DOHH2 (cell line): ENCODE measurements at regions not wholly inside any gene's neighbourhood (a gene's known extent, or its start where the extent isn't known, plus 50 kb on each side); places are given as distances from the start of the nearest gene placed in this dataset.

ENCODE experiments used
- H3F3A ChIP-seq: fragments of 200-600 bp; sonication (generic), shearing (Covaris generic); 2 replicates; pipeline ENCODE4 v1.6.0; 2016; ENCODE audit warnings: antibody characterized with exemption, mild to moderate bottlenecking; ENCODE audit not compliant: control insufficient read depth, insufficient read depth
- H3K27ac ChIP-seq: fragments of 200-600 bp; sonication (generic); 2 replicates; pipeline ENCODE4 v1.5.1; 2014; ENCODE audit warnings: low read depth, mild to moderate bottlenecking, low read length, moderate library complexity
- H3K27me3 ChIP-seq: fragments of 200-600 bp; sonication (generic); 2 replicates; pipeline ENCODE4 v1.6.1; 2014; ENCODE audit warnings: mild to moderate bottlenecking, low read length, mixed read lengths; ENCODE audit not compliant: control insufficient read depth
- H3K36me3 ChIP-seq: fragments of 200-600 bp; sonication (generic); 2 replicates; pipeline ENCODE4 v1.6.1; 2014; ENCODE audit warnings: mild to moderate bottlenecking, low read length, moderate library complexity, mixed read lengths; ENCODE audit not compliant: control insufficient read depth
- H3K4me1 ChIP-seq: fragments of 200-600 bp; sonication (generic); 2 replicates; pipeline ENCODE4 v1.6.1; 2014; ENCODE audit warnings: mild to moderate bottlenecking, low read length, mixed read lengths; ENCODE audit not compliant: control insufficient read depth
- H3K4me2 ChIP-seq: fragments of 200-600 bp; sonication (generic); 2 replicates; pipeline ENCODE4 v1.6.0; 2014; ENCODE audit warnings: mild to moderate bottlenecking, low read length, moderate library complexity
- H3K4me3 ChIP-seq: fragments of 200-600 bp; sonication (generic); 2 replicates; pipeline ENCODE4 v1.5.1; 2014; ENCODE audit warnings: mild to moderate bottlenecking, low read length, mixed read lengths
- H3K79me2 ChIP-seq: fragments of 200-600 bp; sonication (generic); 2 replicates; pipeline ENCODE4 v1.6.1; 2014; ENCODE audit warnings: mild to moderate bottlenecking, low read length, mixed read lengths; ENCODE audit not compliant: control insufficient read depth
- H3K9me2 ChIP-seq: fragments of 200-600 bp; sonication (generic); replicated peaks from 2 replicates; pipeline ENCODE4 v1.6.1; 2014; ENCODE audit warnings: mild to moderate bottlenecking, low read length, mixed read lengths; ENCODE audit not compliant: control insufficient read depth
- H3K9me3 ChIP-seq: fragments of 200-600 bp; sonication (generic); 2 replicates; pipeline ENCODE4 v1.6.1; 2014; ENCODE audit warnings: antibody characterized with exemption, low read length, mixed read lengths; ENCODE audit not compliant: control insufficient read depth, insufficient read depth
- H4K20me1 ChIP-seq: fragments of 200-600 bp; sonication (generic); 2 replicates; pipeline ENCODE4 v1.6.0; 2014; ENCODE audit warnings: low read depth, mild to moderate bottlenecking, antibody characterized with exemption, low read length, moderate library complexity; ENCODE audit not compliant: control insufficient read depth, insufficient read depth
- CTCF ChIP-seq: fragments of 200-600 bp; sonication (generic); IDR thresholded peaks from one replicate; pipeline ENCODE4 v1.5.1; 2014; ENCODE audit warnings: antibody characterized with exemption, mild to moderate bottlenecking, low read depth, low read length; ENCODE audit not compliant: poor library complexity, severe bottlenecking
- EZH2phosphoT487 ChIP-seq: fragments of 200-600 bp; sonication (generic); IDR thresholded peaks from 2 replicates; pipeline ENCODE4 v1.6.1; 2017; ENCODE audit warnings: borderline replicate concordance, mild to moderate bottlenecking, antibody characterized with exemption, low read length, moderate library complexity, mixed read lengths

GRCh38 chr9:135366104-135366503 lies 113.5 kb upstream of the PPP1R26 start:
- H3K36me3 ChIP-seq = no peaks in the 10 kb centered on the region
- TF ChIP-seq CTCF (no peak), EZH2phosphoT487 (no peak)

GRCh38 chr9:135369412-135369990 lies 110.1 kb upstream of the PPP1R26 start:
- TF ChIP-seq CTCF (no peak), EZH2phosphoT487 (no peak)
- H3K9me3 ChIP-seq = no peaks in the 10 kb centered on the region
- H3F3A ChIP-seq = no peaks in the 10 kb centered on the region
- H3K36me3 ChIP-seq = no peaks in the 10 kb centered on the region
- H3K27ac ChIP-seq = no peak overlapping the region
- H4K20me1 ChIP-seq = no peaks in the 10 kb centered on the region
- no peaks in the 10 kb centered on the region for H3K79me2 ChIP-seq
- H3K27me3 ChIP-seq = no peaks in the 10 kb centered on the region
- H3K4me1 ChIP-seq = no peaks in the 10 kb centered on the region
- no peak overlapping the region for H3K4me2 ChIP-seq
- no peaks in the 10 kb centered on the region for H3K9me2 ChIP-seq
- H3K4me3 ChIP-seq = no peak overlapping the region

More at GRCh38 chr9:135366104-135366503, 113.5 kb upstream of the PPP1R26 start:
- Histone ChIP-seq H3K4me1 (no peaks in the 10 kb centered on the region), H3K4me3 (no peak overlapping the region), H3K9me3 (no peaks in the 10 kb centered on the region), H3F3A (no peaks in the 10 kb centered on the region), H3K27me3 (no peaks in the 10 kb centered on the region), H3K79me2 (no peaks in the 10 kb centered on the region), H4K20me1 (no peaks in the 10 kb centered on the region), H3K9me2 (no peaks in the 10 kb centered on the region), H3K27ac (no peak overlapping the region), H3K4me2 (no peak overlapping the region)

GRCh38 chr9:135370411-135371375 lies 108.9 kb upstream of the PPP1R26 start:
- H3K27me3 ChIP-seq = no peaks in the 10 kb centered on the region
- H4K20me1 ChIP-seq = no peaks in the 10 kb centered on the region
- no peaks in the 10 kb centered on the region for H3K4me1 ChIP-seq
- H3K4me2 ChIP-seq = no peak overlapping the region
- no peaks in the 10 kb centered on the region for H3K9me3 ChIP-seq
- TF ChIP-seq CTCF = no peak
- TF ChIP-seq EZH2phosphoT487 = no peak
- H3K9me2 ChIP-seq = no peaks in the 10 kb centered on the region
- no peak overlapping the region for H3K4me3 ChIP-seq
- no peaks in the 10 kb centered on the region for H3F3A ChIP-seq
- no peaks in the 10 kb centered on the region for H3K36me3 ChIP-seq
- no peak overlapping the region for H3K27ac ChIP-seq
- H3K79me2 ChIP-seq = no peaks in the 10 kb centered on the region
